ENCODE measurements at regions not wholly inside any gene's neighbourhood (a gene's known extent, or its start where the extent isn't known, plus 50 kb on each side); places are given as distances from the start of the nearest gene placed in this dataset.
"Not testable (repeated sequence)": the region's sequence is repeated elsewhere in the genome, so short reads cannot be mapped to it uniquely, and the experiment has no call there.

GRCh38 chr10:64558094-64558835 is 1037.1 kb downstream of the REEP3 start:
- TF ChIP-seq, protein P1, sequence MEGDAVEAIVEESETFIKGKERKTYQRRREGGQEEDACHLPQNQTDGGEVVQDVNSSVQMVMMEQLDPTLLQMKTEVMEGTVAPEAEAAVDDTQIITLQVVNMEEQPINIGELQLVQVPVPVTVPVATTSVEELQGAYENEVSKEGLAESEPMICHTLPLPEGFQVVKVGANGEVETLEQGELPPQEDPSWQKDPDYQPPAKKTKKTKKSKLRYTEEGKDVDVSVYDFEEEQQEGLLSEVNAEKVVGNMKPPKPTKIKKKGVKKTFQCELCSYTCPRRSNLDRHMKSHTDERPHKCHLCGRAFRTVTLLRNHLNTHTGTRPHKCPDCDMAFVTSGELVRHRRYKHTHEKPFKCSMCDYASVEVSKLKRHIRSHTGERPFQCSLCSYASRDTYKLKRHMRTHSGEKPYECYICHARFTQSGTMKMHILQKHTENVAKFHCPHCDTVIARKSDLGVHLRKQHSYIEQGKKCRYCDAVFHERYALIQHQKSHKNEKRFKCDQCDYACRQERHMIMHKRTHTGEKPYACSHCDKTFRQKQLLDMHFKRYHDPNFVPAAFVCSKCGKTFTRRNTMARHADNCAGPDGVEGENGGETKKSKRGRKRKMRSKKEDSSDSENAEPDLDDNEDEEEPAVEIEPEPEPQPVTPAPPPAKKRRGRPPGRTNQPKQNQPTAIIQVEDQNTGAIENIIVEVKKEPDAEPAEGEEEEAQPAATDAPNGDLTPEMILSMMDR (IDR thresholded peaks at IDR 0.05): no peak
- TF ChIP-seq POLR2A (IDR thresholded peaks at IDR 0.05) (no peak), POLR2AphosphoS5 (IDR thresholded peaks at IDR 0.05) (no peak), EP300 (IDR thresholded peaks at IDR 0.05) (no peak)
- no peaks in the 10 kb centered on the region for H3K27me3 ChIP-seq
- no peaks in the 10 kb centered on the region for H3K4me1 ChIP-seq
- no peak overlapping the region for H3K4me3 ChIP-seq
- no peak for DNase-seq (ENCODE audit: low spot score in 2 of 2)
- no peaks in the 10 kb centered on the region for H3K36me3 ChIP-seq
- H3K9me3 ChIP-seq: no peaks in the 10 kb centered on the region
- no peak overlapping the region for H3K27ac ChIP-seq
- 65% methylated on average over 5 of the region's 5 CpGs for WGBS

DNA sequence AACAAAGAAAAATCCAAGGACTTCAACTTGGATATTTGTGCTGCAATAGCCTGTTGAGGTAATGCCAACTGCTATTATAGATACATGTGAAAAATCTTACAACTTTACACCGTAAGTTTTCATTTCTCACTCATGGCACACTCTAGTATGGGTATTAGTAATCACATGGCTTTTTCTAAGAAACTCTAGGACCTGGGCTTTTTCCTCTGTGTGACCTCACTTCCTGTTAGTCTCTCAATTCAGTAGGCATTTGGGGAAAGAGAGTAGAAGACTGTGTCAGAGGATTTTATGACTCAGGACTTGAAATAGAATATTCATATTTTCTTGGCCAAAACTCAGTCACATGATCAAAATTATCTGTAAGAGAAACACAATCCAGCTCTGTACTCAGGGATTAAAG is 1049.9 kb downstream of the REEP3 start:
- H3K4me1 ChIP-seq: no peaks in the 10 kb centered on the region
- H3K4me3 ChIP-seq: no peak overlapping the region
- no peak for DNase-seq (ENCODE audit: low spot score in 2 of 2)
- H3K27ac ChIP-seq: no peak overlapping the region
- TF ChIP-seq EP300 (IDR thresholded peaks at IDR 0.05) (no peak), POLR2A (IDR thresholded peaks at IDR 0.05) (no peak), POLR2AphosphoS5 (IDR thresholded peaks at IDR 0.05) (no peak)
- TF ChIP-seq, protein P1 (IDR thresholded peaks at IDR 0.05): no peak
- WGBS: 91% methylated on average over 1 of the region's 1 CpG
- H3K9me3 ChIP-seq: no peaks in the 10 kb centered on the region
- no peaks in the 10 kb centered on the region for H3K36me3 ChIP-seq
- no peaks in the 10 kb centered on the region for H3K27me3 ChIP-seq

DNA sequence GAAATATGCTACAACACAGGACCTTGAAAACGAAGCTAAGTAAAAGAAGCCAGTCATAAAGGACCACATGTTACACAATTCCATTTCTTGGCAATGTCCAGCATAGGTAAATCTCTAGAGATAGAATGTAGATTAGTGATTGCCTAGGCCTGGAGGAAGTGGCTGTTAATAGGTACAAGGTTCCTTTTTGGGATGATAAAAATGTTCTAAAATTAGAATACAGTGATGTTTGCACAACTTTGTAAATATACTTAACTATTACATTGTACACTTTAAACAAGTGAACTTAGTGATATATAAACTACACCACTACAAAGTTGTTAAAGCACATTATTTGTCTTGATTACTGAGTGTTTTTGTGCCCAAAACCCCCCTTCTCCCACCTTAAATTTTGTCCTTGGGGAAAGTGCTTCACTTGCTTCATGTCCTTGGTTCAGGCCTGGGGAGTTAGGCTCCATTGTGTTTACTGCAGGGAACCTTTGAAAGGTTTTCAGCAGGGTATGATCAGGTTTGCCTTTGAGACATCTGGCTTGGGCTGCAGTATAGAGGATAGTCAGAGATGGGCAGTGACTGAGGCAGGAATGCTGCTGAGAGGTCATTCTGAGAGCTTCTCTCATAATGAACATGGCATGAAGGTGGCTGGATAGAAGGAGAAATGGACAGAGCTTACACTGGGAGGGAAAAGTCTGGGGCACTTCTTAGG is 1052.6 kb downstream of the REEP3 start:
- DNase-seq (ENCODE audit: low spot score in 2 of 2): no peak
- no peaks in the 10 kb centered on the region for H3K9me3 ChIP-seq
- H3K36me3 ChIP-seq: no peaks in the 10 kb centered on the region
- 57% methylated on average over 1 of the region's 1 CpG for WGBS
- H3K27ac ChIP-seq: no peak overlapping the region
- no peaks in the 10 kb centered on the region for H3K4me1 ChIP-seq
- H3K27me3 ChIP-seq: no peaks in the 10 kb centered on the region
- no peak for TF ChIP-seq EP300 (IDR thresholded peaks at IDR 0.05)
- TF ChIP-seq POLR2A (IDR thresholded peaks at IDR 0.05): no peak
- no peak for TF ChIP-seq POLR2AphosphoS5 (IDR thresholded peaks at IDR 0.05)
- TF ChIP-seq, protein P1 (IDR thresholded peaks at IDR 0.05): no peak
- no peak overlapping the region for H3K4me3 ChIP-seq

GRCh38 chr10:64574371-64574770 is 1053.2 kb downstream of the REEP3 start:
- no peaks in the 10 kb centered on the region for H3K36me3 ChIP-seq
- no peak overlapping the region for H3K4me3 ChIP-seq
- DNase-seq (ENCODE audit: low spot score in 2 of 2): no peak
- TF ChIP-seq EP300 (IDR thresholded peaks at IDR 0.05): no peak
- TF ChIP-seq POLR2A (IDR thresholded peaks at IDR 0.05): no peak
- TF ChIP-seq, protein P1 (IDR thresholded peaks at IDR 0.05): no peak
- no peak for TF ChIP-seq POLR2AphosphoS5 (IDR thresholded peaks at IDR 0.05)
- 49% methylated on average over 2 of the region's 2 CpGs for WGBS
- H3K4me1 ChIP-seq: no peaks in the 10 kb centered on the region
- no peaks in the 10 kb centered on the region for H3K27me3 ChIP-seq
- H3K27ac ChIP-seq: no peak overlapping the region
- no peaks in the 10 kb centered on the region for H3K9me3 ChIP-seq

- no peaks in the 10 kb centered on the region for H3K36me3 ChIP-seq
- H3K9me3 ChIP-seq: no peaks in the 10 kb centered on the region
- no peaks in the 10 kb centered on the region for H3K27me3 ChIP-seq
- no peak for TF ChIP-seq POLR2AphosphoS5 (IDR thresholded peaks at IDR 0.05)
- no peak for TF ChIP-seq EP300 (IDR thresholded peaks at IDR 0.05)
- TF ChIP-seq, protein P1 (IDR thresholded peaks at IDR 0.05): no peak
- no peak for TF ChIP-seq POLR2A (IDR thresholded peaks at IDR 0.05)
- no peak overlapping the region for H3K27ac ChIP-seq
- no peaks in the 10 kb centered on the region for H3K4me1 ChIP-seq
- 88% methylated on average over 10 of the region's 10 CpGs for WGBS
- H3K4me3 ChIP-seq: no peak overlapping the region
- no peak for DNase-seq (ENCODE audit: low spot score in 2 of 2)
Observed at GRCh38 chr10:64576497-64576896, 1055.3 kb downstream of the REEP3 start.

- H3K9me3 ChIP-seq; H3K27me3 ChIP-seq; H3K4me3 ChIP-seq; H3K27ac ChIP-seq; DNase-seq (ENCODE audit: low spot score in 2 of 2); H3K36me3 ChIP-seq; H3K4me1 ChIP-seq: not testable (repeated sequence)
- 94% methylated on average over 6 of the region's 6 CpGs for WGBS
Observed at GRCh38 chr10:64578757-64579156, 1057.6 kb downstream of the REEP3 start.
